GM19468 (cell line): ENCODE measurements at regions not wholly inside any gene's neighbourhood (a gene's known extent, or its start where the extent isn't known, plus 50 kb on each side); places are given as distances from the start of the nearest gene placed in this dataset.
"Not testable (repeated sequence)": the region's sequence is repeated elsewhere in the genome, so short reads cannot be mapped to it uniquely, and the experiment has no call there.

Experiments used
- ATAC-seq: cut with Tn5 transposase; IDR thresholded peaks from one replicate; pipeline ENCODE4 v1.9.1; 2021; ENCODE audit warnings: mild to moderate bottlenecking, moderate library complexity, moderate number of reproducible peaks; ENCODE audit not compliant: unreplicated experiment; ENCODE audit errors: extremely low read depth

DNA sequence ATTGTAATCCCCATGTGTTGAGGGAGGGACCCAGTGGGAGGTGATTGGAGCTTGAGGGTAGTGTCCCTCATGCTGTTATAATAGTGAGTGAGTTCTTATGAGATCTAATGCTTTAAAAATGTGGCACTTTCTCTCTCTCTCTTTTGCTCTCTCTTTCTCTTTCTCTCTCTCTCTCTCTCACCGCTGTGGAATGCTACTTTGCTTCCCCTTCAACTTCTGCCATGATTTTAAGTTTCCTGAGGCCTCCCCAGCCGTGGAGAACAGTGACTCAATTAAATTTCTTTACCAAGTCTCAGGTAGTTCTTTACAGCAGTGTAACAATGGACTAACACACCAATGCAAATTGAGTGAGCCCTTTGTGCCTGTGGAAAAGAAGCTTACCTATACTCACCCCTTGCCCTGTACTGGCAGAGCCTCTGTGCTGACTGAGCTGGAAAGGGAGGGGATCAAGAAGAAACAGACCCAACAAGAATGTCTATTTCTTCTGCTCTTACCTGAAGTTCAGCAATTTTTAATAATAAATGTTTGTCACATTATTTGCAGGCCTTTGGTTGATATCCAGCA is 642.5 kb upstream of the KCND2 start:
- no peak for ATAC-seq

DNA sequence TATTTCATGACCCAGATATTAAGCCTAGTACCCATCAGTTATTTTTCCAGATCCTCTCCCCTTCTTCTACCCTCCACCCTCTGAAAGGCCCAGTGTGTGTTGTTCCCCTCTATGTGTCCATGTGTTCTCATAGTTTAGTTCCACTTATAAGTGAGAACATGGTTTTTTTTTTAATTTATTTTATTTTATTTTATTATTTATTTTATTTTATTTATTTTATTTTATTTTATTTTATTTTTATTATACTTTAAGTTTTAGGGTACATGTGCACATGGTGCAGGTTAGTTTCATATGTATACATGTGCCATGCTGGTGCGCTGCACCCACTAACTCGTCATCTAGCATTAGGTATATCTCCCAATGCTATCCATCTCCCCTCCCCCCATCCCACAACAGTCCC is 639.2 kb upstream of the KCND2 start:
- not testable (repeated sequence) for ATAC-seq

DNA sequence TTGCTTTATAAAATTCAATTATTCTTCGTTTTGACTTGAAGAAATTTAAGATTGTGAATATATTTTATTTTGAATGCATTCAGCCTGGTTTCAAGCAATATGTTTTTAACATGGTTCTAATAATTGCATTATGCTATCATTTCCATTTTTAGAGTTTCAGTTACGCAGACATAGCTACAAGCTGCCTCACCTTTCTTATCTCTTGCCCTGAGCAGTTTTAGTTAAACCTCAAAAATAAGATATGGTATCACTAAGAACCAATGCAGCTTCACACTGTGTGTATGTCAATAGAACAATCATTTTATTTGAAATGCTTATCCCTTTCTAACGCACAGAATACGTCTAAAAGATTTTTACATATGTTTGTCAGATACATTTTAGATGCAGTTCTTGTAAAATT is 632.6 kb upstream of the KCND2 start:
- ATAC-seq: no peak

DNA sequence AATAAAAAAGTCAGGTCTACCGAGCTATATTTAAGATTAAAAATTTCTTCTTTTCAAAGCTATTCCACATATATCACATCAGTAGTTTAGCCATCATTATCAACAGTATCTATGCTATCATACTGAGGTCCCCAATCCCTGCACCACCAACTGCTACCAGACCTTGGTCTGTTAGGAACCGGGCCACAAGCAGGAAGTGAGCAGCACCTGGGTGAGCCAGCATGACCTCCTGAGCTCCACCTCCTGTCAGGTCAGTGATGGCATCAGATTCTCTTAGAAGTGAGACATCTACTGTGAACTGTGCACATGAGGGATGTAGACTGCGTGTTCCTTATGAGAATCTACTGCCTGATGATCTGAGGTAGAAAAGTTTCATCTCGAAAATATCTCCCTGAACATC is 632.1 kb upstream of the KCND2 start:
- ATAC-seq: no peak

DNA sequence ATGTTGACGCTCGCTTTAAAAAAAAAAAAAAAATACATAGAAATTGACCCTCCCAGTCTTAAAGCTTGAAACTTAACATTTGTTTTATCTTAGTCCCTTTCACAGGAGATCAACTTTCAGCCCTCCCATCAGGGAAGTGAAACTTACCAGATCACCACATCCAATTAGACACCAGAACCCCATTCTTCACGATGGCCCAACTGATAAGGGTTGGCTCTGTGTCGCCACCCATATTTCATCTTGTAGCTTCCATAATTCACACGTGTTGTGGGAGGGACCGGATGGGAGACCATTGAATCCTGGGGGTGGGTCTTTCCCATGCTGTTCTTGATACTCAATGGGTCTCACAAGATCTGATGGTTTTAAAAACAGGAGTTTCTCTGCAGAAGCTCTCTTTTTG is 629.4 kb upstream of the KCND2 start:
- ATAC-seq: no peak

DNA sequence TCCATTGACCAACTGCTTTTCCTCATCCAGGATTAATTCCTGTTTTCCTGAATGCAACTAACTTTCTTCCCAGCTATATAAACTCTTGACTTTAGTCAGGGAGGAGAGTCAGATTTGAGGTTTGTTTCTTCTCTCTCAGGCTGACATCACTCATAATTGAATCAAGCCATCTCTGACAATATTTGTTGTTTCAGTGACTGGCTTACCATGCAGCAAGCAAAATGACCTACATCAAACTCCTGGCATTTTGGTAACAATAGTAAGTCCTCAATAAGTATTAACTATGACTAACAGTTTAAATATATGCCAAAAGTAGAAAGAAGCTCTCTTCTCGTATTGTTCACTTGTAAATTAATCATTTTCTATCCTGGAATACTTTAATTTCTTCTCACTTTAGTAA is 625.7 kb upstream of the KCND2 start:
- ATAC-seq: no peak

DNA sequence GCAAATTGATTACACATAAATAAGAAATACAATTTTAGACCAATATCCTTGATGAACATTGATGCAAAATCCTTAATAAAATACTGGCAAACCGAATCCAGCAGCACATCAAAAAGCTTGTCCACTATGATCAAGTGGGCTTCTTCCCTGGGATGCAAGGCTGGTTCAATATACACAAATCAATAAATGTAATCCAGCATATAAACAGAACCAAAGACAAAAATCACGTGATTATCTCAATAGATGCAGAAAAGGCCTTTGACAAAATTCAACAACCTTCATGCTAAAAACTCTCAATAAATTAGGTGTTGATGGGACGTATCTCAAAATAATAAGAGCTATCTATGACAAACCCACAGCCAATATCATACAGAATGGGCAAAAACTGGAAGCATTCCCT is 624.2 kb upstream of the KCND2 start:
- ATAC-seq: not testable (repeated sequence)

DNA sequence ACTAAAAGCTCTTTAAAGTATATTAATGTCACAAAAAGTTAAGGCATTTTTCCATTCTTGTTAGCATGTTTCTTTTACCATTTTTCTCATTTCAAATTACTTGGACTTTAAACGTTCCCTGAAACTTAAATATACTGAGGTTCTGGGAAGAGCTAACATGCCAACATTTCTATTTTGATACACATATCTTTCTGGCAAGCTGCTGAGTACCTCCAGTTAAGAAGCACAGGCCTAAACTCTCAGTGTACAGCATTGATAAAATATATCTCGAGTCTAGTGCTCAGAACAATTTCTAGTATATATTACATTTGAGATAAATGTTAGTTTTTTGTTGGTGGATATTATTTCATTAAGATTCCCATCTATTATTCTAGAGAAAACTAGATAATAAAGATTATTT is 612.9 kb upstream of the KCND2 start:
- no peak for ATAC-seq

DNA sequence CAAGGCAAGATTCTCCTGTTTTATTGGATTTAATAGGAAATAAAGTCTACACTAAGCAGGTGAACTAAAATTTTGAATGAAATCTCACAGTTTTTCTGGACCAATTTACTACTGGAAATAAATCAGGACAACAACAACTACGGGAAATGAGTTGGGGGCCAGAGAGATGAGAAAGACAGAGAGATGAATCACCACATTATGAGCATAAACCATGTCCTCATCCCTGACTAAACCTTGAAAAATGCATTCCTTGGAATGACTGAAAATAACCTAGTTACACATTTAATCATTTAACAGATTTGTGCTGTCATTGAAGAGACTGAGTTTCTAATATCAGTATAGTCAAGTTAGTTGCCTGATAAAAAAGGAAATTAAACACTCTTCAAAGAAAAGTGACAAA is 608.4 kb upstream of the KCND2 start:
- no peak for ATAC-seq

DNA sequence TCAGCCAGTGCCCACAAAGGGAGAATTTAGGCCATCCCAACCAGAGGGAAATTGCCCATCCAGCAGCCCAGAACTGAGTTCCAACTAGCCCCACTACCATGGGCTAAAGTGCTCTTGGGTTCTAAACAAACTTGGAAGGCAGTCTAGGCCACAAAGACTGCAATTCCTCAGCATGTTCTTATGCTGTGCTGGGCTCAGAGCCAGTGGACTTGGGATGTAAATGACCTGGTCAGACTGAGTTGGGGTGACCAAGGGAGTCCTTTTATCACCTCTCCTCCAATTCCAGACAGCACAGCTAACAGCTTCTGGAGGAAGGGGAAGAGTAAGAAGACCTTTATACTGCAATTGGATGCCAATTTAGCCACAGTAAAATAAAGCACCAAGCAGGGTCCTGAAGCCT is 607.2 kb upstream of the KCND2 start:
- no peak for ATAC-seq

DNA sequence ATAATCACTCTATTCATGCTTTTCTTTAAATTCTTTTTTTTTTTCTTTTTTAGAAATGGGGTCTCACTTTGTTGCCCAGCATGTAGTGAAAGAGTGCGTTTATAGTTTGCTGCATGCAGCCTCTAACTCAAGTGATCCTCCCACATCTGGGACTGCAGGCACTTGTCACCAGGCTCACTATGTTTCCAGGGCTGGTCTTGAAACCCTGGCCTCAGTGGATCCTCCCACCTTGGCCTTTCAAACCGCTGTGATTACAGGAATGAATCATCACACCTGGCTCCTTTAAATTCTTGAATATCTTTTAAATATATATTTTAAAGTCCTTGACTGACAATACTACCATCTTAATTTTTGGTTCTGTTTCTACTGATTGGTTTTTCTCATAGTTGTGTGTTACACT is 591.6 kb upstream of the KCND2 start:
- ATAC-seq: no peak

DNA sequence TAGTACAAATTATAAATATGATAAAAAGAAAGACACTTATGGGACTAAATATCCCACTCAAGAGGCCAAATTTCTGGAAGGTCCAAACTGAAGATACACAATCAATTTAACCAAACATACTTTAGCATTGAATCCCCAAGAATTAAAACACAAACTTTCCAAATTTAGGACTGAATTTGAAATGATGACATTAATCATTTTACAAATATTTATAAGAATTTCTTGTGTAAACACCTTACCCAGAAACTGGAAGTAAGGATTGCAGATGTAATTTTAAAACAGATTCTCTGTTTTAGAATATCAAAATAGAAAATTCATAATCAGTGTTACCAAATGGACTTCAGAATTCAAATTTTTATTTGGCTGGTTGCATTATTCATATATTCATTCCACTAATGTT is 588.2 kb upstream of the KCND2 start:
- no peak for ATAC-seq

DNA sequence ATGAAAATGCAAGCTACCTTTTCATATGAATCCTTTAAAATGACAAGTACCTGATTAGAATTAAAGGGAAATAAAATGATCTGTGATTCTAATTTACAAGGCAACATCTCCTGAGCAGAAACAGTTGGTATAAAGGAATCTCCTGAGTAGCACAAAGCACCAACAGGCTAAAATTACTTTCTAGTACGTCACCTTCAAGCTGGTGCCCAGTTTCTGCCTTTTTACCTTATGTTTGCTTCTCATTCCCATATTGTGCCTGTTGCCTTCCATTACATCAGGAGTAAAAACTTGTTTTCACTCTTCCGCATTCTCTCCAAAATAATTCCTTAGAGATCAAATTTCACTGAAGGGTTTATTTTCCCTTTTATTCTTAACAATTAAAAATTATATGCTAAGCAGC is 587.1 kb upstream of the KCND2 start:
- ATAC-seq: no peak

DNA sequence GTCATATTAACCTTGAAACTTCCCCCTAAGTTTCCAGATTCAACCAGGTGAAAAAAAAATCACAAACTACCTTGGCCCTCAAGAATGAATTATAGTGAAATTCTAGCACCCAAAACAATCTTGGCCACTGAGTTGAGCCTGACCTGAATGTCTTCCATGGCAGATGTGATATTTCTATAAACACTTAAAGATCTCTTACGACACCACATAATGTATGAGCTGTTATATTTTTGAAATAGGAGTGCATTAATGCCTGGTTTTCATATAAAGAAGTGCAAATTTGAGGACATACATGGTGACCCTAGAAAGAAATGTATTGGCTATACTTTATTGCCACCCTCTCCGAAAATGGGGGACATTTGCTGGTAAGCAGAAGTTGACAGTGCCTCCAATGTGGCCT is 584.1 kb upstream of the KCND2 start:
- ATAC-seq: no peak

DNA sequence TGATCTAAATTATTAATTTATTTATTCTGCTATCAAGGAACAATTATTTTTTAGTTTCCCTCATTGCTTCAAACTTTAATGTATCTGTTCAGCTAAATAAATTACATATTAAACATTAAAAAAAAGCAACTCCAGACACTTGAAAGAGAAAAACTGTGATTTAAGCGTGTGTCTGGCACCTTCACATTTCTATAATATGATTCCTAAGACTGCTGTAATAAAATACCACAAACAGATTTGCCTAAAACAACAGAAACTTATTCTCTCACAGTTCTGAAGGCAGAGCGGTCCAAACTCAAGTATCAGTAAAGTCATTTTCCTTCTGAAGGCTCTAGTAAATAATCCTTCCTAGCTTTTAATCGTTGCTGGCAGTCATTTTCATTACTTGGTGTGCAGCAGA is 580.4 kb upstream of the KCND2 start:
- no peak for ATAC-seq

DNA sequence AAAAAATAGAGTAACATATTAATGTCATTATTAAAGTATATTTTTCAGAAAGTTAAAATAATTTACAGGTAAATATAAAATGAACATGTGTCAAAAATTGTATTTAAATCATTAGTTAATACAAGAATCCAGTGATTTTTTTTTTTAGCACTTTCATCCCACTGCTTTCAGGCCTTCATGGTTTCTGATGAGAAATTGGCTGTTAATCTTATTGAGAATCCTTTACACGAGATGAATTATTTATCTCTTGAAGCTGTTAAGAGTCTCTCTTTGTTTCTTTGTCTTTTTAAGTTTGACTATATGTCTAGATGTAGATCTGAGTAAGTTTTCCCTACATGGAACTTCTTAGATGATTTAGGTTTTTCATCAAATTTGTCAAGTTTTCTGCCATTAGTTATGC is 578.5 kb upstream of the KCND2 start:
- ATAC-seq: no peak

DNA sequence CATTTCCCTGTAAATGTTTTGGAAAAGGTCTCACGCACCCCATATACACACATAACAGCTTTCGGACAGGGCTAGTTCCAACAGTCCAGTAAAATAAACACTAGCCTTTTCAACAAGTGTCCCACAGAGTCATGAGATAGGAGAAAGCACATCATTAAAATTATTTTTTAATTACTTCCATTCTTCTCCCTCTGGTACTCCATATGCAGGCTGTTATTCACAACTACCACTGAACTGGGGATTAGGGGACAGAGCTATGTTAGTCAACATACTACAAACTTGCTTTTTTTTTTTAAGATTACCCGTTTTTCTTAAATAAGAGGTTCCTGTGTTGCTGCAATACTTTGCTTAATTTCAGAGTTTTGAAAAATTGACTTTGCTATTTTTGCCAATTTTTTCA is 576.6 kb upstream of the KCND2 start:
- ATAC-seq: no peak

DNA sequence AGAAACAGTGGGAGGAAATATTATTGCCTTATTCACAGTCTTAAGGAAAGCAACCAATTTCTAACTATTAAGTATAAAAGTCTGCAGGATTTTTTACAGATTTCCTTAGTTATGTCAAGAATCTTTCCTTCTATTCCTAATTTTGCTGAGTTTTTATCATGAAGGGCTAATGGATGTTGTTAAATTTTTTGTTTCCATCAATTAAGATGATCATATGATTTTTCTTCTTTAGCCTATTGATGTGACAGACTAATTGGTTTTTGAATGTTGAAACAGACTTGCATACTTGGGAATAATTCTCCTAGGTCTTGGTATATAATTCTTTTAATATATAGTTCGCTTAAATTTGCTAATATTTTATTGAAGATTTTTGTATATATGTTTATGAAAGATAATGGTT is 569.1 kb upstream of the KCND2 start:
- no peak for ATAC-seq

DNA sequence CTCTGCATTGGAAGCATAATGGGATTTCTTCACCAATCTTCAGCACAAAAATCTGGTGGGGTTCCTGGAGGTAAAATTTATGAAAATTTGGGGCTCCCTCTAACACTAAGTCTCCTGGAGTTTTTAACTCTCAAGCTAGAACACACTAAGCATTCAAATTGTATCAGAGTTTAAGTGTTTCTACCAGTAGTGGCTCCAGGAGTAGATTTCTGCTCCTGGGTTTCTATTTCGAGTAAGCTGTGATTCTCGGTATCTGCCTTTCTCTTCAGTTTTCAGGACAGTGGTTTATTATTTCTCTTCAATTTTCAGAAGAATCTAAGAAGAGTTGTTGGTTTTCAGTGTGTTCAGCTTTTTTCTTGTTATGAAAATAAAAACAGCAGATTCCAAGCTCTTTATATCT is 566.4 kb upstream of the KCND2 start:
- no peak for ATAC-seq

DNA sequence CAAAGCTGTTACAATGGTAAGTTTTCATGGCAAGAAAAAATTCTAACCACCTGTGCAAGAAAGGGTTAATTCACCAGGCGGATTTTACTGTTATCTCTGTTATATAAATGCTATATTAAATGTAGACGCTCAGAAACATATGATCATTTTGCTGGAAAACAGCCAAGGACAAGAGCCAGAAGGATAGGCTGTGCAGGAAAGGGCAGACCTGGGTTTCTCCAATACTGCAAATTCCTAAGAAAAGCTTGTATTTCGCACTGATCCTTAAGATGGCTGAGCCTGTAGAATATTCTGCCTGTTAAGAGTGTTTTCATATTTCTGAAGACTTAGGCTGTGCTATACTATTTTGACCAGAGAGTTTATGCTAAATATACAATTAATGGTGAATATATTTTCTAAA is 564.1 kb upstream of the KCND2 start:
- no peak for ATAC-seq

DNA sequence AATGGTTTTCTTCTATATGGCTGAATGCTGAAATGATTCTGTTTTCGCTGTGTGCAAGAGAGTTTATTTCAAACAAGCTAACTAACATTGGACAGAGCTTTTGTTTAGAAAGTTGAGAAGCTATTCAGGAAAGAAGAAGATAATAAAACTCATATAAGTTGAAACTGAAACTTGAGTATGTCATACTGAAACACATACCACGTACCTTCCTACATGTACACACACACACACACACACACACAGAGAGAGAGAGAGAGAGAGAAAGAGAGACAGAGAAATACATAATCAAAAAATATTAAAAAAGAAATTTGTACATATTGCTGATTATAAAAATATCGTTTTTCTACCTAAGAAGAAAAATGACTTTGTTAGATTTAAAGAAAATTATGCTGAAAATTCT is 561.9 kb upstream of the KCND2 start:
- ATAC-seq: no peak

DNA sequence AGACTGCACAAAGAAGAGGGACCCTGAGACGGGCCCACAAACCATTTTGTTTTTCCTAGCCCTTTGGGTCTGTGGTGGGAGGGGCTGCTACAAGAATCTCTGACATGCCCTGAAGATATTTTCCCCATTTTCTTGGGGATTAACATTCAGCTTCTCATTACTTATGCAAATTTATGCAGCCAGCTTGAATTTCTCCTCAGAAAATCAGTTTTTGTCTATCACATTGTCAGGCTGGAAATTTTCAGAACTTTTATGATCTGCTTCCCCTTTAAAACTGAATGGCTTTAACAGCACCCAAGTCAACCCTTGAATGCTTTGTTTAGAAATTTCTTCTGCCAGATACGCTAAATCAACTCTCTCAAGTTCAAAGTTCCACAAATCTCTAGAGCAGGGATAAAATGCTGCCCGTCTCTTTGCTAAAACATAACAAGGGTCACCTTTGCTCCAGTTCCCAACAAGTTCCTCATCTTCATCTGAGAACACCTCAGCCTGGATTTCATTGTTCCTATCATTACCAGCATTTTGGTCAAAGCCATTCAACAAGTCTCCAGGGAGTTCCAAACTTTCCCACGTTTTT is 560.0 kb upstream of the KCND2 start:
- ATAC-seq: no peak

DNA sequence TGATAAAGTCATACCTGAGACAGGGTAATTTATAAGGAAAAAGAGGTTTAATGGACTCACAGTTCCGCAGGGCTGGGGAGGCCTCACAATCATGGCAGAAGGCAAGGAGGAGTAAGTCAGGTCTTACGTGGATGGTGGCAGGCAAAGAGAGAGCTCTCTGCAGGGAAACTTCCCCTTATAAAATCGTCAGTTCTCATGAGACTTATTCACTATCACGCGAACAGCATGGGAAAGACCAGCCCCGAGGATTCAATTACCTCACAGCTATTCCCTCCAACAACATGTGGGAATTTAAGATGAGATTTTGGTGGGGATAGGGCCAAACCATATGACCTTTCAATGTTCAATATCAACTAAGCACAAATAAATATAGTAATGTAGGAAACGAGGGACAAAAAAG is 559.4 kb upstream of the KCND2 start:
- no peak for ATAC-seq
